ENCODE measurements at regions not wholly inside any gene's neighbourhood (a gene's known extent, or its start where the extent isn't known, plus 50 kb on each side); places are given as distances from the start of the nearest gene placed in this dataset.

- TF ChIP-seq CTCF (IDR thresholded peaks at IDR 0.05; ENCODE audit: extremely low read depth in 1 of 2, insufficient read depth in 1 of 2, low read depth in 1 of 2, low read length in 2 of 2), result no peak
- TF ChIP-seq POLR2AphosphoS5 (IDR thresholded peaks at IDR 0.05; ENCODE audit: insufficient read depth, low read depth, low read length), result no peak
- TF ChIP-seq GATA2 (IDR thresholded peaks at IDR 0.05; ENCODE audit: insufficient read depth, insufficient read length, low read depth, low read length), result no peak
- TF ChIP-seq POLR2A (IDR thresholded peaks at IDR 0.05; ENCODE audit: low read depth, low read length), result no peak
- no peak for TF ChIP-seq EZH2 (IDR thresholded peaks at IDR 0.05; ENCODE audit: borderline replicate concordance, low read depth, low read length, severe bottlenecking)
- no peak for TF ChIP-seq JUN (IDR thresholded peaks at IDR 0.05; ENCODE audit: borderline replicate concordance, insufficient read depth, insufficient read length, low read depth)
- TF ChIP-seq MAX (IDR thresholded peaks at IDR 0.05; ENCODE audit: insufficient read depth, insufficient read length), result no peak
Measured at GRCh38 chr14:98181768-98182167, 1090.2 kb downstream of the BCL11B start.
